NCI-H748 treated with DMSO at 0.1 percent for 48 hours (cell line): ENCODE measurements at regions not wholly inside any gene's neighbourhood (a gene's known extent, or its start where the extent isn't known, plus 50 kb on each side); places are given as distances from the start of the nearest gene placed in this dataset.
"Not testable (repeated sequence)": the region's sequence is repeated elsewhere in the genome, so short reads cannot be mapped to it uniquely, and the experiment has no call there.

Experiments
- DNase-seq: peaks from one replicate; lab custom pipeline; 2025; lab: John Stamatoyannopoulos, UW

DNA sequence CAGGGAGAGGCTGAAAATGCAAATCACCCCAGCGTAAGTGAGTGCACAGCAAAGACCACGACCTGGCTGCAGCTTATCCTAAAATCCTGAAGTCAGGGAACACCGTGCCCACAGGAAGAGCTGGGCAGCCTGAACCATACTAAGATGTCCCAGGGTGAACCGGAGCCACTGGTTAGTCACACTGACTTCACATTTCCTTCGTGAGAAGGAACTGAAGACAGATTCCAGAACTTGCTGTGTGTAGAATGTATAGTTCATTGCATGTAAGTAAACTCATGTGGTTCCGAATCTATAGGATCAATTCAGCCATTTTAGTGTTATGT is 84.6 kb upstream of the NDUFV2 start:
- DNase-seq, result no peak

DNA sequence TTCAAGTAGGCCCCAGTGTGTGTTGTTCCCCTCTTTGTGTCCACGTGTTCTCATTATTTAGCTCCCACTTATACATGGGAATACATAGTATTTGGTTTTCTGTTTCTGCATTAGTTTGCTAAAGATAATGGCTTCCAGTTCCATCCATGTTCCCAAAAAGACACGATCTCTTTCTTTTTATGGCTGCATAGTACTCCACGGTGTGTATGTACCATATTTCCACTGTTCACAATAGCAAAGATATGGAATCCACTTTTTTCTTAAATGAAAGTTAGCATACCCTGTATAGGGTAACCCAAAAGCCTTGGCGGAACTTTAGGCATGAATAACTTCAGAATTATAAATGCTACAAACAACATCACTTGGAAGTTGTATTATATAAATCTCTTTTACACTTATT is 83.4 kb upstream of the NDUFV2 start:
- no peak for DNase-seq

DNA sequence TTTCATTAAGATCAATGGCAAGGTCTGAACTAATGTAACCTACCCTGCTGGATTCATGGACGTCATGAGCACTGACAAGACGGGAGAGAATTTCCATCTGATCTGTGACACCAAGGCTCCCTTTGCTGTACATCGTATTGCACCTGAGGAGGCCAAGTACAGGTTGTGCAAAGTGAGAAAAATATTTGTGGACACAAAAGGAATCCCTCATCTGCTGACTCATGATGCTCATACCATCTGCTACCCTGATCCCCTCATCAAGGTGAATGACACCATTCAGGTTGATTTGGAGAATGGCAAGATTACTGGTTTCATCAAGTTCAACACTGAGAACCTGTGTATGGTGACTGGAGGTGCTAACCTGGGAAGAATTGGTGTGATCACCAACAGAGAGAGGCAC is 82.3 kb upstream of the NDUFV2 start:
- DNase-seq, result no peak

DNA sequence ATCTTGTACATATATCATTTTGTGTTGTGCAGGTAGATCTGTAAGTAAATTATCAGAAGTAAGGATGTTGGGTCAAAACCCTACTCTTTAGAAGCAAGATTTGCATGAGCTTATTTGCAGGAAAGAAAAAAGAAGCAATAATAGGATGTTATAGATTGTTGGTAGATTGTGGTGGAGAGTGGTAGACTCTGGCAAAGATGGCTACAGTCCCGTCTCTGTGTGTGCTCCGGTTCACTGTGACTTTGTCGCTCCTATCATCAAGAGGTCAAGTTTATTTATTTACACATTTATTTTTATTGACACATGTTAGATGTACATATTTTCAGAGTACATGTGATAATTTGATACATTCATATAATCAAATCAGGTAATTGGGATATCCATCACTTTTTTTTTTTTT is 81.0 kb upstream of the NDUFV2 start:
- no peak for DNase-seq

DNA sequence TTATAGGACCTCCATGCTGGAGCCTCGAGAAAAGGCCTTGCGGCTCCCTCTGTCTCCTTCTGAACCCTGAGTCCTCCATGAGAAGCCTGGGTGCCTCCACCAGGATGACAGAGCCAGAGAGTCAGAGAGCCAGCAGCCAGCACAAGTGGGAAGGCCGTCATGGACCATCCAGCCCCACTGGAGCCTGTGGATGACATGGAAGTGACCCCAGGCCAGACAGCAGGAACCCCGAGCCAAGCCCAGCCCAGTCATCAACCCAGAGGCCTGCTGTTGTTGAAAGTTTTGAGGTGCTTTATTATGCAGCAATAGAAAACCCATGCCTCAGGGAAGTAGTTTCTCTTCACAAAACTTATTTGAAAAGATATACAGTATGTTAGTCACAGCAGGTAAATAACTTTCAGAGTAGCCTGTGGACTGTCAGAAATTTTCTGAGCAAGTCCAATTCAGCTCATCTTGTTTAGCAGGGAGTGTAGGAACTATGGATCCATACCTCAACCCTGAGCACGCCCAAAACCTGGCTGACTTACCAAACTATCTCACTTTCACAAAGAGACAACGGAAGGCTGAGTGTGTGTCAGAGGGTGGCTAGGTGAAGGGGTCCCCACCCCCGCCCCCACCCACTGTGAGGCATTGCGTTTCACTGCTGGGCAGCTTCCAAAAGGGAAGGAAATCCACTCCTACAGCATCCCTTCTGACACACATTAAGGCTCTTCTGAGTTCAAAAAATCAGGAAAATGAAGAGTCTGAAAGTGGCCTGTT is 79.9 kb upstream of the NDUFV2 start:
- no peak for DNase-seq

DNA sequence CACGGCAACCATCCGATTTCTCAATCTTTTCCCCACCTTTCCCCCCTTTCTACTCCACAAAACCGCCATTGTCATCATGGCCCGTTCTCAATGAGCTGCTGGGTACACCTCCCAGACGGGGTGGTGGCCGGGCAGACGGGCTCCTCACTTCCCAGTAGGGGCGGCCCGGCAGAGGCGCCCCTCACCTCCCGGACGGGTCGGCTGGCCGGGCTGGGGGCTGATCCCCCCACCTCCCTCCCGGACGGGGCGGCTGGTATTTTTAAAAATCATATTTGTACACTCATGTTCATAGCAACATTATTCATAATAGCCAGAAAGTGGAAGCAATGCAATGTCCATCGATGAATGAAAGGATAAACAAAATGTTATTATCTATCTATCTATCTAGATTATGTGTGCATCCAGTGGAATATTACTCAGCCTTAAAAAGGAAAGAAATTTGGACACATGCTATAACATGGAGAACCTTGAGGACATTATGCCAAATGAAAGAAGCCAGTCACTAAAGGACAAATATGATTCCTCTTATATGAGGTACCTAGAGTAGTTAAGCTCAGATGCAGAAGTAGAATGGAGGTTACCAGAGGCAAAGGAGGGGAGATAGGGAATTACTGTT is 78.4 kb upstream of the NDUFV2 start:
- DNase-seq, result not testable (repeated sequence)

DNA sequence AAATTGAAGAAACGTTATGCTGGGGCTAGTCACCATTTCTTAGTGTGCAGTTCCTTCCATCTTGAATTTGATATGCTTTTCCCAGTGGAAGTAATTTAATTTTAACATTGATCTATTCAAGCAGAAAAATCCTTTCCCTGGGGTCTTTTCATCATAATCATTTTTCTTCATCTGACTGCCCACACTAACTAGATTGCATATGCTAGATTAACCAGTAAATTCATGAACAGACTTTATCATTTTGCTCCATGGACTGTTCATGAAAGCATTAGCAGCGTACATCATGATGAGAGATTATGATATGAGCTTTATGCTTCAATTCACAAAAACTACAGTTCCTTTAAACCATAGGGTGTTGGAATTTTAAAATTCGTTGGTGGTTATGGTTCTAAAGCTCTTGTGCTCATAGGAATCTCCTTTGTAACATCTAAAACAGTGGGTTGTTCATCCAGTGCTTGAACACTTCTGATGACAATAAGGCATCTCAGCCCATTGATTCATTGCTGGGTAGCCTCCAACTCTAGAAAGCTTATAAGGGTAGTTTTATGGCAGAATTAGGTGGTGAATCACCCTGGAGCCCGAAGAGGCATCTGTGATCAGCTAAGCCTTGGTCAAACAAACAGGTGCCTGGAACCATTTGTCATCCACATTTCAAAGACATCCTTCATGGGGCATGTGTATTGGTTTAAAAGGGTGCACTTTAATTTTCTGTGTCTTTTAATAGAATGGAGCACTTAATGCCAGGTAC is 77.2 kb upstream of the NDUFV2 start:
- DNase-seq, result no peak

DNA sequence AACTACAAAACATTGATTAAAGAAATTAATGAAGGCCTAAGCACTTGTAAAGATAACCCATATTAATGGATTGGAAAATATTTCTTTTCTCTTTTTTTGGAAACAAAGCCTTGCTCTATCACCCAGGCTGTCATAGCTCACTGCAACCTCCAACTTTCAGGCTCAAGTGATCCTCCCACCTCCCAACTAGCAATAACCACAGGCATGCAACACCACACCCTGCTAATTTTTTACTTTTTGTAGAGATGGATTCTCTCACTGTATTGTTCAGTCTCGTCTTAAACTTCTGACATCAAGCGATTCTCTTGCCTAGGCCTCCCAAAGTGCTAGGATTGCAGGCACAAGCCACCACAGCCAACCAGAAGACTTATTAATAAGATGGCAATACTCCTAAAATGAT is 73.4 kb upstream of the NDUFV2 start:
- DNase-seq, result no peak

DNA sequence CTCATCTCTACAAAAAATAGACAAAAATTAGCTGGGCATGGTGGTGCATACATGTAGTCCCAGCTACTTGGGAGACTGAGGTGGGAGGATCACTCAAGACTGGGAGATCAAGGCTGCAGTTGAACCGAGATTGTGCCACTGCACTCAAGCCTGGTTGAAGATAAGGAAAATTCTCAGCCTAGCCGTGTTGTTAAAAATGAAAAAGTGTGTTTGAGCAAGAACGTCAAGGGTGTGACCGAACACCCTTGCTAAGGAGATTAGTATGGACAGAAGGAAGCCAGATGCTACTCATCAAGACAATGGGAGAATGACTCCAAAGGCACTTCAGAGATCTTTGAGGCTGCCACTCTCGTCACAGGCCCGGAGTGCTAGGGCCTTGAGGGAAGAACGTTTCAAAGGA is 70.0 kb upstream of the NDUFV2 start:
- no peak for DNase-seq

DNA sequence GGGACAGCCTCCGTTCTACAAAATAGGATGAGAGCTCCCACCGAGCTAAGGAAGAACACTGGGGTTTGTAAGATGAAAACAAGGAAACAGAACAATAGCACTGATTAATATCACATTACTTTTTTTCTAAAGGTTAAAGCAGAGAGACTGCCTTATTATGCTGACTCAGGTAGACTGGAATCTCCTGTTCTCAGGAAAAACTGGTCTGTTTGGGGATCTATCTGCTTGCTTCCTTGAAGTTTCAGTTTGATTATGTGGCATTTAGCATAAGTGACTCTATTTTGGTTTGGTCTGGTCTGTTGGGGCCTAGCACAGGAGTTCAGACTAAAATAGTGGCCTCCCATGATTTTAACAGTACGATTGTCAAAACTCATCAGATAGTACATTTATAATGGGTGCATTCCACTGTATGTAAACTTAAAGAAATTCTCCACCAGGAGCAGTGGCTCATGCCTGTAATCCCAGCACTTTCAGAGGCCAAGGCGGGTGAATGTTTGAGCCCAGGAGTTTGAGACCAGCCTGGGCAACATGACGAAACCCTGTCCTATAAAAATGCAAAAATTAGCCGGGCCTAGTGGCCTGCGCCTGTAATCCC is 64.1 kb upstream of the NDUFV2 start:
- no peak for DNase-seq

DNA sequence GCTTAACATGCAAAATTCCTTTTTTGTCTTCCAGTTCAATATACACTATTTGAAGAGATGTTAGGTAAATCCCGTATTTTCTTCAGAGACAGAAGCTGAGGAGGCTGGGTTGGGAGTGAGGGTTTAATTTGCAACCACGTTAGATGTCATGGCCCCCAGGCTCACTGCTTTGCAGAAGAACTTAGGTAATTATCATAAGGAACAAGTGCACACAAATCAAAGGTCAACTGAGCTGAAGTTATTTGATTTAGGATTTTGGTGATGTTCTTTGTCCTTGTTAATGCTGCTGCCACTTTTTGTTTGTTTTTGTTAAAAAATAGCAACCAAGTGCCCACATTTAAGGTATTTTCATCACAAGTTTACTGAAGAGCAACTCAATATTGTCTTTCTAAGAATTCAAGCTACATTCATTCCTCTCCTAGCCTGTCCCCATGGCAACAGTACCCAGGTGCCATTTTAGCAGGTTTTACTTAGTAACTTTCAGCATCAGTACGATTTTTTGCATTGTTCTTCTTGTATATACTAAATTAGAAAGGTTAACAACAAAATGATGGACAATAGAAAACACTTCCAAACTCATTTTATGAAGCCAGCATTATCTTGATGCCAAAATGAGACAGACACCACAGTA is 62.9 kb upstream of the NDUFV2 start:
- DNase-seq, result no peak

DNA sequence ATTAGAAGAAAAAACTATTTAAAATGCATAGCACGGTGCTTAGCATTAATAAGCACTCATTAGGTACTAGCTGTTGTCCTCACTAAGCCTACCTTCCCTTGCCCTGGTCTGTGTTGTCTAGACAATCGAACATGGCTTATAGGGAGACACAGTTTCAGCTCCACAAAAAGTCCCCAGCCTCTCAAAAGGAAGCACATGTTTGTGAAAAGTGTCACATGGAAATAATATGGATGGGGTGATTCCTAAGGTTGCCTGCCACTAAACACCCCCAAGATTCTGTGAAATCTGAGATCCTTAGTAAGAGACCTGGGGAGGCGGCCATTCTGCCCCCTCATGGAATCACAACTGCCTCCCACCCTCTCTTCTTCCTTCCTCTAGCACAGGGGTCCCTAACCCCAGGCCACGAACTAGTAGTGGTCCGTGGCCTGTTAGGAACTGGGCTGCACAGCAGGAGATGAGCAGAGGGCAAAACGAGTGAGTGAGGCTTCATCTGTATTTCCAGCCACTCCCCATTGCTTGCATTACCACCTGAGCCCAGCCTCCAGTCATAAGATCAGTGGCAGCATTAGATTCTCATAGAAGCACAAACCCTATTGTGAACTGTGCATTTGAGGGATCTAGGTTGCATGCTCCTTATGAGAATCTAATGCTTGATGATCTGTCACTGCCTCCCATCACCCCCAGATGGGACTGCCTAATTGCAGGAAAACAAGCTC is 59.6 kb upstream of the NDUFV2 start:
- DNase-seq, result no peak

DNA sequence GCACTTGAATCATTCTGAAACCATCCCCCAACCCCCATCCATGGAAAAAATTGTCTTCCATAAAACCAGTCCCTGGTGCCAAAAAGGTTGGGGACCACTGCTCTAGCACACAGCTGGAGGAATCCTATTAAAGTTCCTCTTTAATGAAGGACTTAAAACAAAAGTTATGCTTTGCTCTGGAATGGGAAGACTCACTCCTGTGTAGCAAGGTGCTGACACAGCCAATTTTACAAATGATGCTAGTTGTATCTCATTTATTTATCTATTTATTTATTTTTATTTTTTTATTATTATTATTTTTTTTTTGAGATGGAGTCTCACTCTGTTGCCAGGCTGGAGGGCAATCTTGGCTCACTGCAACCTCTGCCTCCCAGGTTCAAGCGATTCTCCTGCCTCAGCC is 58.9 kb upstream of the NDUFV2 start:
- no peak for DNase-seq

DNA sequence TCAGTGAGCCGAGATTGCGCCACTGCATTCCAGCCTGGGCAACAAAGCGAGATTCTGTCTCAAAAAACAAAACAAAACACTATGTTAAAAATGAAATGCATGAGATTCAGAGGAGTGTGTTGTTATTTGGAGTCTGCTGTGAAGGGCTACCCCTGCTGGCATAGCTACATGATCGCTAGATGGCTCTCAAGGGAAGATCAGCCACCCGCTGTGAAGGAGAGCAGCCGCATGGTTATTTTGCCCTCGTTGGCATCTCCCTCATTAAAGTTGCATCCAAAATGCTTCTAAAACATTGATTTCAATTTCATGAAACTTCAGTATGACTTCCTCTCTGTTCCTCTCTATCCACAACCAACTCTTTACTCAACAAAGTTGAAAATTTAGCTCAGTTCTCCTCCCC is 54.8 kb upstream of the NDUFV2 start:
- DNase-seq, result no peak

DNA sequence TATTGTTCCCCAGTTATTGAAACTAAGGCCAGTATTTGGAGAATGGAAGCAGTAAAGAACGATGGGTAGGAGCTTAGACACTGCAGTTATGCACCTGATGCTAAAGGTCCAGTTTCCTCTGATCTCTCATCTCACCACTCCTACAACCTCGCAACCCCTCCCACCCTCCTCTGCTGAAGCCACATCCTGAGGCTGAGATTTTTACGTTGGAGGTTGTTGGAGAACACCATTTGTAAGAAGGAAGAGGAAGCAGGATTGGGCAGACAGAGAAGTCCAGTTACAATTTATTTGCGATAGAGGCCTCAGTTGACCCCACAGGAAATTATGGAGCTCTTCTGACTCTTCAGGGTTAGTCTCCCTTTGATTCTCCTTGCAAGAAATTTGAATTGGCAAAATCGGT is 54.3 kb upstream of the NDUFV2 start:
- DNase-seq, result no peak

DNA sequence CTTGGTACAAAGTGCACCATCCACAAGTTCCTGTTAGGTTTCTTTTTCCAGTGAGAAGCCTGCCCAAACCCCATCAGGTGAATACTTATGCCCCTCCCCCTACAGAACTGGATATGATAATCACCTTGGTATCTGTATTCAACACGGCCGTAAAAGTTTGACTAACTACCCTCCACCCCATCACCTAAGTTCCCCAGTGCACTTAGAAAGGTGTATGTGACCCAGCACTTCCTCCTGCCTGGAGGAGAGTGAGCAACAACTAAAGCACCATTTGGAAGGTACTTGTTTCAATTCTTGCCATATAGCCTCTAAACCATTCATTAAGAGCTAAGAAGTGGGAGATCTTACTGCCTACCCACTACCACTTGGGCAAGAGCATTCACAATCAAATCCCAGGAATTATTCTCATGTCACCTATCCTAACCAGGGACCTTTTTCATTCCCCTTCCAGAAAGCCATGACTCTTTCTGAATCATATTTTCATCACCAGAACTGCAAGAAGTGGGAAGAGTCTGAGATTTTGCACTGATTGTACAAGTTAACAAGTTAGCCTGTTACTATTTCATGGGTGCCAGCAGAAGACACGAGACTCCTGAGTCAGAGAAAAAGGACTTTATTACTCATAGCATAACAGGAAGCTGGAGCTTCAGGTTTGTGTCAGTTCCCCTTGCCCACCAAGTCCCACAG is 53.5 kb upstream of the NDUFV2 start:
- no peak for DNase-seq

DNA sequence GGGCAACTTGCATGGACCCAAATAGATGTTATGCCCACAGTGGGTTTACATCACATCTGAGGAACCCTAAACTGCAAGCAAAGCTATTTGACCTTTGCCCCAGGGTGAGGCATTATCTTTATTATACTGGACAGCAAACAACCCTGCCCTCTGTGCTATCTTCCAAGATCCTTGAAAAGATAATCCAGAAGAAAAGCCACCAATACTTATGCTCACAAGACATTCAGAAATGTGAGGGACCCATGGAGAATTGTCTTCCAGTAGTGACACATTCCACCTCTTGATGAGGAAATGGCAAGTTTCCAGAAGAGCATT is 53.0 kb upstream of the NDUFV2 start:
- no peak for DNase-seq

DNA sequence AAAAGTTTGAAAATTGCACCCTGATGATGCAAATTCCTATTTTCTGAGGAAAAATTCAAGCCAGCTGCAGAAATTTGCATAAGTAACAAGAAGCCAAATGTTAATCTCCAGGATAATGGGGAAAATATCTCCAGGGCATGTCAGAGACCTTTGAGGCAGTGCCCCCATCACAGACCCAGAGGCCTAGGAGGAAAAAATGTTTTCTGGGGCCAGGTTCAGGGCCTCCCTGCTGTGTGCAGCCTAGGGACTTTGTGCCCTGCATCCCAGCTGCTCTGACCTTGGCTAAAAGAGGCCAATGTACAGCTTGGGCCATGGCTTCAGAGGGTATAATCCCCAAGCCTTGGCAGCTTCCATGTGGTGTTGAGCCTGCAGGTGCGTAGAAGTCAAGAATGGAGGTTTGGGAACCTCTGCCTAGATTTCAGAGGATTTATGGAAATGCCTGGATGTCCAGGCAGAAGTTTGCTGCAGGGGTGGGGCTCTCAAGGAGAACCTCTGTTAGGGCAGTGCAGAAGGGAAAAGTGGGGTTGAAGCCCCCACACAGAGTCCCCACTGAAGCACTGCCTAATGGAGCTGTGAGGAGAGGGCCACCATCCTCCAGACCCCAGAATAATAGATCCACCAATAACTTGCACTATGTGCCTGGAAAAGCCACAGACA is 51.7 kb upstream of the NDUFV2 start:
- DNase-seq, result not testable (repeated sequence)
